K562 (cell line): ENCODE measurements at regions not wholly inside any gene's neighbourhood (a gene's known extent, or its start where the extent isn't known, plus 50 kb on each side); places are given as distances from the start of the nearest gene placed in this dataset.

Experiments
- ARID2 ChIP-seq: fragments of 450-650 bp; IDR thresholded peaks from 2 replicates; pipeline ENCODE4 v1.6.1; 2017; ENCODE audit warnings: antibody characterized with exemption, mild to moderate bottlenecking
- CAMTA2 ChIP-seq: fragments of 250-450 bp; sonication (Bioruptor Pico); conservative IDR thresholded peaks from 2 replicates; pipeline ENCODE4 v1.5.1; 2022
- GATAD2B ChIP-seq: fragments of 450-650 bp; IDR thresholded peaks from 2 replicates; pipeline ENCODE4 v1.6.1; 2017; ENCODE audit warnings: mild to moderate bottlenecking, borderline replicate concordance
- GTF2F1 ChIP-seq: IDR thresholded peaks from 2 replicates; pipeline ENCODE4 v1.6.1; 2011; ENCODE audit warnings: low read depth, low read length, improper control_type of control experiment
- MCM2 ChIP-seq: fragments of 450-650 bp; IDR thresholded peaks from 2 replicates; pipeline ENCODE4 v1.6.1; 2017; ENCODE audit warnings: low read depth, mild to moderate bottlenecking
- SMAD4 ChIP-seq: fragments of 250-450 bp; sonication (Bioruptor Pico); conservative IDR thresholded peaks from 2 replicates; pipeline ENCODE4 v1.8.0; 2021; ENCODE audit warnings: inconsistent platforms, mild to moderate bottlenecking, moderate library complexity
- ZNF24 ChIP-seq: fragments of 450-650 bp; IDR thresholded peaks from 2 replicates; pipeline ENCODE4 v1.6.1; 2016
- ZNF717 ChIP-seq: fragments of 250-450 bp; sonication (Bioruptor Pico); IDR thresholded peaks from 2 replicates; pipeline ENCODE4 v1.5.0; 2021
- TF ChIP-seq, protein P1 (sequence below): fragments of 250-450 bp; sonication (Bioruptor Pico); IDR thresholded peaks from 2 replicates; pipeline ENCODE4 v1.5.0; 2022; ENCODE audit warnings: mild to moderate bottlenecking
- TF ChIP-seq, protein P2 (sequence below): fragments of 450-650 bp; formaldehyde crosslinking; IDR thresholded peaks from 2 replicates; pipeline ENCODE4 v1.4.0; 2022; ENCODE audit warnings: missing genetic modification characterization
- TF ChIP-seq, protein P3 (sequence below): fragments of 200-800 bp; sonication (Bioruptor generic); IDR thresholded peaks from 2 replicates; pipeline ENCODE4 v1.6.1; 2016; ENCODE audit warnings: missing genetic modification characterization, missing compliant biosample characterization
- TF ChIP-seq, protein P4 (sequence below): sonication (generic); formaldehyde crosslinking; IDR thresholded peaks from 2 replicates; pipeline ENCODE4 v1.8.1; 2023; ENCODE audit warnings: mild to moderate bottlenecking, missing genetic modification reagents

- TF ChIP-seq ZNF24 (no peak), GATAD2B (no peak), CAMTA2 (CRISPR knock-in tag) (no peak), ARID2 (no peak), SMAD4 (CRISPR knock-in tag) (no peak), ZNF717 (no peak), MCM2 (no peak), GTF2F1 (no peak)
- TF ChIP-seq, protein P1, sequence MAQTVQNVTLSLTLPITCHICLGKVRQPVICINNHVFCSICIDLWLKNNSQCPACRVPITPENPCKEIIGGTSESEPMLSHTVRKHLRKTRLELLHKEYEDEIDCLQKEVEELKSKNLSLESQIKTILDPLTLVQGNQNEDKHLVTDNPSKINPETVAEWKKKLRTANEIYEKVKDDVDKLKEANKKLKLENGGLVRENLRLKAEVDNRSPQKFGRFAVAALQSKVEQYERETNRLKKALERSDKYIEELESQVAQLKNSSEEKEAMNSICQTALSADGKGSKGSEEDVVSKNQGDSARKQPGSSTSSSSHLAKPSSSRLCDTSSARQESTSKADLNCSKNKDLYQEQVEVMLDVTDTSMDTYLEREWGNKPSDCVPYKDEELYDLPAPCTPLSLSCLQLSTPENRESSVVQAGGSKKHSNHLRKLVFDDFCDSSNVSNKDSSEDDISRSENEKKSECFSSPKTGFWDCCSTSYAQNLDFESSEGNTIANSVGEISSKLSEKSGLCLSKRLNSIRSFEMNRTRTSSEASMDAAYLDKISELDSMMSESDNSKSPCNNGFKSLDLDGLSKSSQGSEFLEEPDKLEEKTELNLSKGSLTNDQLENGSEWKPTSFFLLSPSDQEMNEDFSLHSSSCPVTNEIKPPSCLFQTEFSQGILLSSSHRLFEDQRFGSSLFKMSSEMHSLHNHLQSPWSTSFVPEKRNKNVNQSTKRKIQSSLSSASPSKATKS (CRISPR knock-in tag), result no peak
- TF ChIP-seq, protein P2, sequence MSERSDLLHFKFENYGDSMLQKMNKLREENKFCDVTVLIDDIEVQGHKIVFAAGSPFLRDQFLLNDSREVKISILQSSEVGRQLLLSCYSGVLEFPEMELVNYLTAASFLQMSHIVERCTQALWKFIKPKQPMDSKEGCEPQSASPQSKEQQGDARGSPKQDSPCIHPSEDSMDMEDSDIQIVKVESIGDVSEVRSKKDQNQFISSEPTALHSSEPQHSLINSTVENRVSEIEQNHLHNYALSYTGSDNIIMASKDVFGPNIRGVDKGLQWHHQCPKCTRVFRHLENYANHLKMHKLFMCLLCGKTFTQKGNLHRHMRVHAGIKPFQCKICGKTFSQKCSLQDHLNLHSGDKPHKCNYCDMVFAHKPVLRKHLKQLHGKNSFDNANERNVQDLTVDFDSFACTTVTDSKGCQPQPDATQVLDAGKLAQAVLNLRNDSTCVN (CRISPR knock-in tag), result no peak
- TF ChIP-seq, protein P3, sequence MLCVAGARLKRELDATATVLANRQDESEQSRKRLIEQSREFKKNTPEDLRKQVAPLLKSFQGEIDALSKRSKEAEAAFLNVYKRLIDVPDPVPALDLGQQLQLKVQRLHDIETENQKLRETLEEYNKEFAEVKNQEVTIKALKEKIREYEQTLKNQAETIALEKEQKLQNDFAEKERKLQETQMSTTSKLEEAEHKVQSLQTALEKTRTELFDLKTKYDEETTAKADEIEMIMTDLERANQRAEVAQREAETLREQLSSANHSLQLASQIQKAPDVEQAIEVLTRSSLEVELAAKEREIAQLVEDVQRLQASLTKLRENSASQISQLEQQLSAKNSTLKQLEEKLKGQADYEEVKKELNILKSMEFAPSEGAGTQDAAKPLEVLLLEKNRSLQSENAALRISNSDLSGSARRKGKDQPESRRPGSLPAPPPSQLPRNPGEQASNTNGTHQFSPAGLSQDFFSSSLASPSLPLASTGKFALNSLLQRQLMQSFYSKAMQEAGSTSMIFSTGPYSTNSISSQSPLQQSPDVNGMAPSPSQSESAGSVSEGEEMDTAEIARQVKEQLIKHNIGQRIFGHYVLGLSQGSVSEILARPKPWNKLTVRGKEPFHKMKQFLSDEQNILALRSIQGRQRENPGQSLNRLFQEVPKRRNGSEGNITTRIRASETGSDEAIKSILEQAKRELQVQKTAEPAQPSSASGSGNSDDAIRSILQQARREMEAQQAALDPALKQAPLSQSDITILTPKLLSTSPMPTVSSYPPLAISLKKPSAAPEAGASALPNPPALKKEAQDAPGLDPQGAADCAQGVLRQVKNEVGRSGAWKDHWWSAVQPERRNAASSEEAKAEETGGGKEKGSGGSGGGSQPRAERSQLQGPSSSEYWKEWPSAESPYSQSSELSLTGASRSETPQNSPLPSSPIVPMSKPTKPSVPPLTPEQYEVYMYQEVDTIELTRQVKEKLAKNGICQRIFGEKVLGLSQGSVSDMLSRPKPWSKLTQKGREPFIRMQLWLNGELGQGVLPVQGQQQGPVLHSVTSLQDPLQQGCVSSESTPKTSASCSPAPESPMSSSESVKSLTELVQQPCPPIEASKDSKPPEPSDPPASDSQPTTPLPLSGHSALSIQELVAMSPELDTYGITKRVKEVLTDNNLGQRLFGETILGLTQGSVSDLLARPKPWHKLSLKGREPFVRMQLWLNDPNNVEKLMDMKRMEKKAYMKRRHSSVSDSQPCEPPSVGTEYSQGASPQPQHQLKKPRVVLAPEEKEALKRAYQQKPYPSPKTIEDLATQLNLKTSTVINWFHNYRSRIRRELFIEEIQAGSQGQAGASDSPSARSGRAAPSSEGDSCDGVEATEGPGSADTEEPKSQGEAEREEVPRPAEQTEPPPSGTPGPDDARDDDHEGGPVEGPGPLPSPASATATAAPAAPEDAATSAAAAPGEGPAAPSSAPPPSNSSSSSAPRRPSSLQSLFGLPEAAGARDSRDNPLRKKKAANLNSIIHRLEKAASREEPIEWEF (CRISPR knock-in tag), result no peak
- TF ChIP-seq, protein P4, sequence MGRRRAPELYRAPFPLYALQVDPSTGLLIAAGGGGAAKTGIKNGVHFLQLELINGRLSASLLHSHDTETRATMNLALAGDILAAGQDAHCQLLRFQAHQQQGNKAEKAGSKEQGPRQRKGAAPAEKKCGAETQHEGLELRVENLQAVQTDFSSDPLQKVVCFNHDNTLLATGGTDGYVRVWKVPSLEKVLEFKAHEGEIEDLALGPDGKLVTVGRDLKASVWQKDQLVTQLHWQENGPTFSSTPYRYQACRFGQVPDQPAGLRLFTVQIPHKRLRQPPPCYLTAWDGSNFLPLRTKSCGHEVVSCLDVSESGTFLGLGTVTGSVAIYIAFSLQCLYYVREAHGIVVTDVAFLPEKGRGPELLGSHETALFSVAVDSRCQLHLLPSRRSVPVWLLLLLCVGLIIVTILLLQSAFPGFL (CRISPR knock-in tag), result no peak
- TF ChIP-seq, all 486 proteins: peak for 0
These were observed 75.2 kb upstream of the GALNT2 start (continued) for GRCh38 chr1:229991724-229992333.
